ENCODE measurements at regions not wholly inside any gene's neighbourhood (a gene's known extent, or its start where the extent isn't known, plus 50 kb on each side); places are given as distances from the start of the nearest gene placed in this dataset.

- no peak for DNase-seq
Measured at GRCh38 chr17:72414032-72414396, 293.2 kb downstream of the SOX9 start.

DNA sequence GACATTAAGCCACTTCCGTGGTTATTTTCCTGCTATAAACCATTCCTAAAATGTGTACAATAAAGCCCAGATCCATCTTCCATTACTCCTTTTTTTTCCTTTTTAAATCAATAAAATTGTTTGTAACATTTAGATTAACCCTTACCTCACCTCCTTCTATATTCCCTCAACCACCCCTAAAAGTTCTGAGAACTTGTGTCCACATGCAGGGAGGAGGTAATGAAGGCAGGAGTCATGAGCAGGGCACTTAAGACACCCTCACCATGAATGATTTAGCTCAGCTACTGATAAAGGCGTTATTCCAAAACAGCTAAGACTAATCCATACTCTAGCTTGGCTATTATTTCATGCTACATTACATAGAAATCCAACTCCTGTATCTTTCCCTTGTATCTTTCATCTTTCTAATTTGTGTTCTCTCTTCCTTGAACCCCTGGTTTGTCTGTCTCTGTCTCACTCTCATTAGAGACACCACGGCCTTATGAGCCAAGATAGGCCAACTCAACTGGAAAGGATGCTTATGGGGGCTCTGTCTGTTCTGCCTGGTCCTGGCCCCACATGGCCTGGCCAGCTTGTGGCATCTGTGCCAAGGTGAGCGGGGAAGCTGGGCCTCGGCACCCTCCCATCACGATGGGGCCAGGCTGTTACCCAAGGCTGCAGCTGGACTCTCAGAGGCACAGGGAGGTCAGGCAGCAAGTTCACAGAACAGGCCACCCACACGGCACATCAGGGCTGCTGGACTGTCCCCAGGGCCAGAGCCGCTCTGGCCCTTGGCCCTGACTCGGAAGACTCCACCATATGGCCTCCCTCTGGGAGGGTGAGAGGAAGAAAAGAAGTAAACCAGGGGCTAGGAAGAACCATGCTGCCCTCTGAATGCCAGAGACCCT lies 294.4 kb downstream of the SOX9 start:
- DNase-seq: no peak

DNA sequence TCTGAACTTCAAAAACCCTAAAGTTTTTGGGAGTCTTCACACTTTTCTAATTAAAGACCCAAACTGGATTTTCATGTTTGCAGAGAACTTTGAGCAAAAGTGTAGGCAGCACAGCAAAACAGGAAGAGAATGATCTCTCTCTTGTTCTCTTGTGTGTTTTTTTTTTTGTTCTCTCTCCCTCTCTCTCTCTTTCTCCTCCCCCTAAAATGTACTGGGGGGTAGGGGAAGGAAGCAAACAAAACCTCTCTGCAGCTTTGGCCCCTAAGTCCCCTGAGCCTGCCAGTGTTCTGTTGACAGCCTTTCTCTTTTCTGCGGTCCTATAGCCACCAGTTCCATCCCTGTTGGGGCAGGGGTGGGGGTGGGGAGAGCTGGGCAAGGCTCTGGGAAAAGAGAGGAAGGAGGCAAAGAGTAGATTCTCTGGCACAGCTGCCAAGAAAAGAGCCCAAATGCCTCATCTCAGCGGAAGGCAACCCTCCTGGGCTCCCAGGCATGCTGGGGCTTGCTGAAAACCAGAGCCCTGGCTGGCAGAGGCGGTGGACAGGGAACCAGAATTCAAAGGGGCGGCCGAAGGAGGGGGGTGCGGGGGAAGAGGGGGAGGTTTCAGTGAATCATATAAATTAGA lies 295.3 kb downstream of the SOX9 start:
- DNase-seq: no peak

DNA sequence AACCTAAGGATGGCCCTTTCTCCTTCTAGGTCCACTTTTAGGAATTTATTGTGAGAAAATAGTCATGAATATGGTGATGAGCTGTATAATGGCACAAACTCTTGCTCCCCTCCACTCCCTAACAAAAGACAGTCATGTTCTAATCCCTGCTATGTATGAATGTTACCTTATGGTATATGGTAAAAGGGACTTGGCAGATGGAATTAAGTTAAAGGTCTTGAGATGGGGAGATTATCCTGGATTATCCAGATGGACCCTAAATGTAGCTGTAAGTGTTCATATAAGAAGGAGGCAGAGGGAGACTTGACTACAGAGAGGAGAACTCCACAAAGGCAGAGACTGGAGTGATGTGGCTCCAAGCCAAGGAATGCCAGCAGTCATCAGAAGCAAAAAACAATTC lies 296.1 kb downstream of the SOX9 start:
- no peak for DNase-seq

DNA sequence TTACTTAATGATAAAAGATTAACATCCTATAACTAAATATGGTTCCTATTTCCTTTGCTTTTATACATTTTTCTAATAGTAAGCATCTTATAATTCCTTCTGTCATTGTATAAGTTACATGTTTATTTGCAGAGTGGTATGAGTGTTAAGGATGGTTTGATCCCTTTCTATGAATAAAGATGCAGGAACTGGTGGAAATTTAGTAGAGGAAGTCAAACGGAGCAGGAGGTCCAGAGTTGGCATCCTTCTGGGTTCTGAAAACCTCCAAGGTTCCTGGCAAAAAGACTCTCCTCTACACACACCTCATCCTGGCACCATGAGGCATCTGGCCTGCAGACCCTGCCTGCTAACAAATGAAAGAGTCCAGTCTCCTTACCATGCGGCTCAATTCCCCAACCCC lies 296.8 kb downstream of the SOX9 start:
- DNase-seq: no peak

DNA sequence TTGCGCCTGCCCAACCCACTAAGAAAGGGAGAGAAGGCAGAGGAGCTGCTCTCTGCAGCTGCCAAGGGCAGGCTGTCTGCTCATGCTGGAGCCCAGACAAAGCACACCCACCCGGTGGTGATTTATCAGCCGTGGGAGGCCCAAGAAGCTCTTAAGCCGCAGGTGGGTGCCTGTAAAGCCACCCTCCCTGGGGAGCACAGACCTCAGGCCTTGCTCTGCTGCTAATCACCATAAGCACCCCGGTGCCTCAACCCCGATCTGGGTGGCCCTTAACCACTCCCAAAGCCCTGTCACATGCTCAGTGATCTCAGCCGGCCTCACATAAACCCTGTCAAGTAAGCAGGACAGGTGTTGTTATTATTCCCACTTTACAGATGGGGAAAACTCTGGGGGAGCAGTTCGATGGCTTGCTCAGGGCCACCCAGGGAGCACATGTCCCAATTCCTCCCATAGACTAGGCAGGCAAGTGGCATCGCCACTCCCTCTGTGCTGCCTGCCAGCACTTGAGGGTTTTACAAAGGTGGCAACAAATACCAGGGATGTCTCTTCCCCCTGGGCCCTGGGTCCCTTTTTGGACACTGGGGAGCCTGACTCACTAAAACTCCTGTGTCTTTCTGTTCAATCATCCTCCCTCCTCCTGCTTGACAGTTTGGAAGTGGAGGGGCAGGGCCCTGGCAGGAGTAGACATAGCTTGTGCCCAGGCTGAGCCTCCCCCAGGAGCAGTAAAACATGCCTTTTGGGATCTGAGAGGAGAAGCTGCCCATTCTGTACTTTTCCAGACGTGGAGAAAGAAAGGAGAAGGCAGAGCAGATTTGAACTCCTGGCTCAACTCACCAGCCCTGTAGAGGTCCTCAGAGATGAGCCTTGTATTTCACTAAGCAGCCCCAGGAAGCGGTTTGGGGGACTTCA lies 299.3 kb downstream of the SOX9 start:
- no peak for DNase-seq

GRCh38 chr17:72420775-72421127 lies 299.9 kb downstream of the SOX9 start:
- no peak for DNase-seq

GRCh38 chr17:72421128-72422092 lies 300.6 kb downstream of the SOX9 start:
- DNase-seq: peak; percentile 2

DNA sequence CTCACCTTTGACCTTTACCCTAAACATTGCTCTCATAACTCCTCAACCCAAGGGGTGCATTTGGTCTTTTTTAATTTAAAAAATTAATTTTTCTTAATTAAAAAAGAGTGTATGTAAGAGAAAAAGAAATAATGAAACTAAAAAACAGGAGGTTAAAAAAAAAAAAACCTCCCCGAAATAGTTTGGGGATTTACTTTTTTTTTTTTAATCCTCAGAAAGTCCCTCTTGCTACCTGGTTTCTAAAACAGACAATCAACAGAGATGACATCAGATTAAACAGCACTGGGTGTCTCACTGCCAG lies 301.3 kb downstream of the SOX9 start:
- no peak for DNase-seq

- DNase-seq: peak; percentile 13
Measured at GRCh38 chr17:72422505-72423285, 301.9 kb downstream of the SOX9 start.

DNA sequence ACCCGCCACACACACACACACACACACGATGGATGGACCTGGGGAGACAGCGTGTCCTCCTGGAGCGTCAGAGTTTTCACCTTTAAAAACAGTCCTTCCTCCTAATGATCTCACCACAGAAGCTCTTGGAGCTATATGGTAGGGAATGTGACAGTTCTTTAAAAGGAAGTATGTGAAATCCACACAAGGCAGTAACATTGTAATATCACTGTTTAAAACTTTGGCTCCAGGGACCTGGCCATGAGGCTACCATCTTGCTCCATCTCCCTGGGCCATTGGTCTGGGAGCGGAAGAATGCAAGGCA lies 302.4 kb downstream of the SOX9 start:
- no peak for DNase-seq

- DNase-seq: no peak
Measured at GRCh38 chr17:72423718-72424117, 302.9 kb downstream of the SOX9 start.

DNA sequence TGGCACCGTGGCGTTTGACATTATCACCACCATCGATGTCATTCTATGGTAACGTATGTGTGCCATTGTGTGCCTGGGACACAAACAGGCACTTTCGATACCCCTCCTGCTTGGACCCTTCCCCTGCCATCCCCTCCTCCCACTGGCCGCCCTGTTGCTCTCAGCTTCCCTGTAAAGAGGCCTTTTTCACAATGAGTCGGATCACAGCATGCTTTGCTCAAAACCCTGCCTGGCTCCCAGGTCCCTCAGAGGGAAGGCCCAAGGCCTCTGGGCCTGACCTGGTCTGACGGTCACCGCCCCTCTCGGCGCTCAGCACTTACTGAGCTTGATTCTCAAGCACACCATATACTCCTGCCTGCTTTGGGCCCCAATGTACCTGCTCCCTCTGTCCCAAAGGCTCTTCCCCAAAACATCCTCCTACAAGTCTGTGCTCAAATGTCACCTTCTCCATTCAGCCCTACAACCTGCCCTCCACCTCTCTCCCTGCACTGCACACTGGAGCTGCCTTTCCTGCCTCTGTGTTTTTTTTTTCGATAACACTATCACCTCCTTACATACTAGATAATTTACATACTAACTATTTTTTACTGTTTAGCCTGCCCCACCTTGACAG lies 303.8 kb downstream of the SOX9 start:
- no peak for DNase-seq

- DNase-seq: no peak
Measured at GRCh38 chr17:72425133-72425793, 304.4 kb downstream of the SOX9 start.

DNA sequence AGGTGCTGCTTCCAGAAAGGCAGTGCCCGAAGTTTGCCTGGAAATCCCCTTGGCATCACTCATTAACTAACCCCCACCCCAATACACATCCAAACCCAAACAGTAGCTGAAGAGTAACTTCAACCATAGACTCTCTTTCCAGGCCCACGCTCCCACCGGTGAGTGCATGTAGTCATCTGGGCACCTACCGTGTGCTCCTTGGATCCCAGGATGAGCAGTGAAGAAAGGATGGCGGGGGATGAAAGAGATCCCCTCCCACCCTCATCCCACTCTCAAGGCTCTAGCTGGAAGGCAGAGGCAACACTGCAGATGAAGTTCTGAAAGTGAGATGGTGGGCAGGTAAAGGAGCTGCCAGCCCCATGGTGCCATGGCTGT lies 305.0 kb downstream of the SOX9 start:
- no peak for DNase-seq

DNA sequence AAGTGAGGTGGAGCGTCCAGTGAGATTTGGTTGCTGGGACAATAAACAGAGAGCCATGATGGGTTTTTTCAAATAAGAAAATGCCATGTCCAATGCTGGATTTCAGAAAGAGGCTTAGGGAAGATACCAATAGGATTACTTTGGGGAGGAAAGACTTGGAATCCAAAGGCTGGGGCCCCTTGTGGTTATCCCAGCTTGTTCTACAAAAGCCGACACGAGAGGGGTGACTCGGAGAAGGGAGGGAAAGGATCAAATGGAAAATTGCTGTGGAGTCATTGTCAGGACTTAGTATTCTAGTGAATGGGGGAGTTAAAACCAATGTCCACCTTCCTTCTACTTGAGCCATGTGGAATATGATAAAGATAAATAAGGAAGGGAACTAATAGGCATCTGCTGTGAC lies 305.5 kb downstream of the SOX9 start:
- no peak for DNase-seq

DNA sequence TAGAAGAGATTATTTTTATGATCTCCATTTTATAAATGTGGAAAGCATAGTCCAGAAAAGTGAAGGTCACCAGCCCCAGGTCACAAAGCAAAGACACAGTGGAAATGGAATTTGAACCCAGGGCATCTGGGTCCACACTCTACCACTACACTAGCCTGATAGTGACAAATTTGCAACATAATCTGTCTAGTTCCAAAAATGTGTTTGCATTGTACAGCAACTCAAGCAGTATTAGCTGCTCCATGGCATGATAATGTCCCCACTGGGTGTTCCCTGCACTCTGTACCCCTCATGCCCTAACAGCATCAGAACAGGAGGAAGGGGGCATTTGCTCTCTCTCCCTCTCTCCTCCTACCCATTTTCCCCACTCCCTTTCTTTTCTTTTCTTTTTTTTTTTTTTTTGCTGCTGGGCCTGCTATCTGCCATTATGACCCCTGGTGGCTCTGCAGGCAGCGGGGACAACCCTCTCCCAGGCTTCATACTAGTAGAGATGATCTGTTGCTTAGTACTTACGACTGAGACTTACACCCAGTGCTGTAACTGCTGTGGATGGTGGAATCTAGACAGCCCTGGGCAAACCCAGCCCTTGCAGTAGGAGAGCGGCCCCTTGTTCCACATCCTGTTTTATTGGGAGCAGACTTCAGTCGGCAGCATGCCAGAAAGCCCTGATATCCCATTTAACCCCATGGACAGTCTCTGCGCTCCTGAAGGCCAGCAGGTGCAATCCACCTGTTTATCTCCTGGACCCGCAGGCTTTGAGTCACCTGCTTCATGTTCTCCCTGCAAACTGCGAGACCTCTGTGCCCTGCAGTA lies 306.3 kb downstream of the SOX9 start:
- DNase-seq: no peak

GRCh38 chr17:72427761-72428109 lies 306.9 kb downstream of the SOX9 start:
- no peak for DNase-seq

DNA sequence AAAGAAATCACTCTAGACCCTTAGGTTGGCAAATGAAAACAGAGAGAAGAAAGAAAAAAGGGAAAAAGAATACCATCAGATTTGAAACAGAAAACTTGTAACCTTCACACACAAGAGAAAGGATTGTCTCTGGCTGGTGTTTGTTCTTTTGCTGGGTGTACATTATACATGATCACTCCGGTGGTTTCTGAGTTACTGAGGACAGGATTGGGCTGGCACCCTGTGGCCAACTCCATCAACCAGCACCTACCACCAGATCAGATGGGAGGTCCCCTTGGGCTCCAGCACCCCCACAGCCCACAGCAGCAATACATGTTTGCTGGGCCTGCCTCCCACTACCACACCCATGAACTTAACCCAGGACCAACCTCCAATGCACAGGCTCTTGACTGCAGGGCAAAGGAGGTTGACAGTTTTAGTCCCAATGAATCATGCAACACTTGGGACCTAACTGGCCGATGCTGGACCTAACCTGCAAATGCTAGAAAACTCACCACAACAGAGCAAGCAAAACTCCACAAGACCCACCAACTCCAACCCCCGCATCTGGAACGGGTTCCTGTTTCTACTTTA lies 308.3 kb downstream of the SOX9 start:
- DNase-seq: no peak
